GM12891 (cell line): ENCODE measurements at regions not wholly inside any gene's neighbourhood (a gene's known extent, or its start where the extent isn't known, plus 50 kb on each side); places are given as distances from the start of the nearest gene placed in this dataset.

ENCODE experiments used
- DNase-seq: peaks from one replicate; pipeline ENCODE4 v3.0.0; 2011; ENCODE audit warnings: low spot score; ENCODE audit not compliant: insufficient read length
- FAIRE-seq: peaks from 2 replicates; lab custom pipeline; 2011; peaks lifted over from hg19 to GRCh38; lab: Jason Lieb, UNC
- PAX5 ChIP-seq: IDR thresholded peaks from 2 replicates; pipeline ENCODE4 v1.6.1; 2011; ENCODE audit warnings: low read length, moderate library complexity, mild to moderate bottlenecking; ENCODE audit not compliant: insufficient read depth, severe bottlenecking
- POLR2A ChIP-seq: IDR thresholded peaks from 2 replicates; pipeline ENCODE4 v1.6.1; 2011; ENCODE audit warnings: low read depth, low read length, control low read depth
- POLR2AphosphoS5 ChIP-seq: IDR thresholded peaks from 2 replicates; pipeline ENCODE4 v1.6.1; 2011; ENCODE audit warnings: low read depth, low read length, control low read depth
- POU2F2 ChIP-seq: IDR thresholded peaks from 2 replicates; pipeline ENCODE4 v1.6.1; 2011; ENCODE audit warnings: low read depth, mild to moderate bottlenecking, control low read depth, low read length, moderate library complexity
- SPI1 ChIP-seq: IDR thresholded peaks from 2 replicates; pipeline ENCODE4 v1.6.1; 2011; ENCODE audit warnings: low read depth, low read length, control low read depth
- TAF1 ChIP-seq: IDR thresholded peaks from 2 replicates; pipeline ENCODE4 v1.6.1; 2011; ENCODE audit warnings: low read depth, low read length, control low read depth

DNA sequence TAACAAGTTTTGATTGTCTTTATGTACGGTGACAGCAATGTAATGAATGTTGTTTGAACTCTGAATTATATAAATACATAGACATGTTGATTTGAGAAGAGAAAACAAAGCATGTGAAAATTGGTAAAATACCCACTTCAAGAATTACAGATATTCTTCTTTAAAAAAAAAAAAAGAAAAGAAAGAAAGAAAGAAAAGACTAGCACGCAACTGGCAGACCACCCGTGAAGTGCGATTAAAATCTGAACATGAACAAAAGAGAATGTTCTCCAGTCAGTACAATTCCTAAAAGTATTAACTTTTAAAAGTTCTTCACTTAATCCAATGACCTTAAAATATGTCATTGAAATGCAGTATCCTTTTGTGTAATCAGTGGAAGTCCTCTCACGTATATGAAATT lies 434.9 kb downstream of the TFAP2A start:
- FAIRE-seq (no peak), DNase-seq (no peak)
- TF ChIP-seq POLR2A, result no peak
- TF ChIP-seq POLR2AphosphoS5, result no peak
- no peak for TF ChIP-seq SPI1
- TF ChIP-seq PAX5, result no peak
- TF ChIP-seq TAF1, result no peak
- TF ChIP-seq POU2F2, result no peak

GRCh38 chr6:9978480-9978879 lies 436.4 kb downstream of the TFAP2A start:
- no peak for FAIRE-seq
- TF ChIP-seq POLR2A (no peak), POU2F2 (no peak), TAF1 (no peak), PAX5 (no peak), SPI1 (no peak), POLR2AphosphoS5 (no peak)
- no peak for DNase-seq

DNA sequence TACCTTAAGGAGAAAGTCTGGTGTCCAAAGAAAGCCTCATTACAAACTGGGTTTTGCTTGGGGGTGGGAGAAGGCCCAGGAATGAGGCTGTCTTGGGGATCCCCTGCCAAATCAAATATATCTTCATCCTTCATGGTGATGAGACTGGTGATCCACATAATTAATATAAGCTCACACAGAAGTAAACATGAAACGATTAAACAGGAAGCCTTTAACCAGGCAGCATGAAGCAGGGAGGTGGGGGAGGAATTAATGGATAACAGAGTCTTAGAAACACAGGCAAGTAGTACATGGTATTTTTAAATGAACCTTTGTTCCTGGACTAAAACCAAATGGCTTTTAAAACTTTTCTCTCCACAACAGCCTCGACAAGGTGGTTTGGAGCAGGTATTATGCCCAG lies 437.5 kb downstream of the TFAP2A start:
- TF ChIP-seq SPI1 (no peak), POU2F2 (no peak), TAF1 (no peak), POLR2A (no peak)
- FAIRE-seq (no peak), DNase-seq (no peak)

GRCh38 chr6:9961646-9962045 lies 453.2 kb downstream of the TFAP2A start:
- no peak for DNase-seq
- FAIRE-seq, result no peak
- TF ChIP-seq SPI1 (no peak), POU2F2 (no peak), POLR2AphosphoS5 (no peak), TAF1 (no peak), POLR2A (no peak), PAX5 (no peak)

GRCh38 chr6:9957215-9957759 lies 457.6 kb downstream of the TFAP2A start:
- FAIRE-seq, result no peak
- no peak for DNase-seq
- TF ChIP-seq POLR2AphosphoS5, result no peak
- TF ChIP-seq TAF1, result no peak
- TF ChIP-seq POU2F2, result no peak
- no peak for TF ChIP-seq POLR2A
- TF ChIP-seq PAX5, result no peak
- no peak for TF ChIP-seq SPI1

DNA sequence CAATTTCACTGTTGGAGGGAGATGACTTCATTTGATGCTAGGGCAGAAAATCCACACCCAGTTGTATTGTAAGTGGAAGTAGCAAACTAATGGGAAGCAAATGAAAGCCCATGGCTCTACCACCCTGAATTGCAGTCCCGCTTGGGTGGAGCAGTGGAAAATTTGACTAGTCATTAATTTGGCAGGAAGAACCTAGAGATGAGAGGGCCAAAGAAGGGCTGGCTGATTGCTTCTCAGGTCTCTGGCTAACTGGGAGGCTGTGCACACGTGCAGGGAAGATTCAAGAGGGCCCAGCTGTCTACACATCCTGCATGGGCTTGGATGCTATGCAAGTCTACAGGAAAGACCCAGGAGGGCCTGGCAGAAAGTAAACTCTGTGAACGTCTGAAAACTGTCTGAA lies 466.2 kb downstream of the TFAP2A start:
- no peak for FAIRE-seq
- no peak for DNase-seq
- TF ChIP-seq TAF1 (no peak), SPI1 (no peak), PAX5 (no peak), POLR2AphosphoS5 (no peak), POLR2A (no peak), POU2F2 (no peak)

DNA sequence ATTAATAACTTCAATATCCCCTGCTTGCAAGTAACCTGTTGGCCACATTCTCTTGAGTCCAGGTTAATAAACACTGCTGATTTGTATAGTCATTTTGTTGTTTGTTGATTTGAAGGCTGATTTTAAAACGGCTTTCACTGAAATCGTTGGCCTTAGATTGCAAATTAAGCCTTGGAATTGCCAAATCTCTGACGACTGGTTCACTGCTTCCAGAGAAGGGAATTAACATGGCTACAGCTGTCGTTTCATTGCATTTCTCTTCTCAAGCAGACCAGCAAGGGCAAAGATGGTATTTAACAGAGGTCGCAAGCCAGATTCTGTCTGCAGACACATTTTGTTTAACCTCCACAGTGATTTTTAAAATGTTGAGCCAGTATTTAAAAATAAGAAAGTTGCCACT lies 470.9 kb downstream of the TFAP2A start:
- DNase-seq (no peak), FAIRE-seq (no peak)
- no peak for TF ChIP-seq SPI1
- no peak for TF ChIP-seq POLR2A
- TF ChIP-seq PAX5, result no peak
- no peak for TF ChIP-seq TAF1
- TF ChIP-seq POLR2AphosphoS5, result no peak
- no peak for TF ChIP-seq POU2F2

DNA sequence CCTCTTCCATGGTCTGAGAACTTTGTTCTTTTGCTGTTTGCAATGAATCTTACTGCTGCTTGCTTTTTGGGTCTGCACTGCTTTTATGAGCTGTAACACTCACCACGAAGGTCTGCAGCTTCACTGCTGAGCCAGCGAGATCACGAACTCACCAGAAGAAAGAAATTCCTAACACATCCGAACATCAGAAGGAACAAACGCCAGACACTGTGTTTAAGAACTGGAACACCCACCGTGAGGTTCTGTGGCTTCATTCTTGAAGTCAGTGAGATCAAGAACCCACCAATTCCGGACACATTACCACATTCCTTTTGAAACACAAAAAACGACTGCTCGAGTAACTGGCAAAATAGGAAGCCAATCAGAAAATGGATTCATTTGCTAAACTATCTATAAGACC lies 471.8 kb downstream of the TFAP2A start:
- TF ChIP-seq PAX5, result no peak
- no peak for TF ChIP-seq POLR2AphosphoS5
- no peak for DNase-seq
- no peak for FAIRE-seq

GRCh38 chr6:9942131-9942530 lies 472.7 kb downstream of the TFAP2A start:
- FAIRE-seq (no peak), DNase-seq (no peak)
- TF ChIP-seq PAX5, result no peak
- TF ChIP-seq TAF1, result no peak
- TF ChIP-seq POLR2A, result no peak
- TF ChIP-seq SPI1, result no peak
- no peak for TF ChIP-seq POU2F2
- TF ChIP-seq POLR2AphosphoS5, result no peak

GRCh38 chr6:9938801-9939200 lies 476.1 kb downstream of the TFAP2A start:
- FAIRE-seq, result no peak
- TF ChIP-seq PAX5, result no peak
- no peak for TF ChIP-seq POU2F2
- no peak for TF ChIP-seq POLR2A
- no peak for TF ChIP-seq POLR2AphosphoS5
- TF ChIP-seq SPI1, result no peak
- TF ChIP-seq TAF1, result no peak
- DNase-seq, result no peak
